Prostate gland (tissue), 2 donors: ENCODE measurements at regions not wholly inside any gene's neighbourhood (a gene's known extent, or its start where the extent isn't known, plus 50 kb on each side); places are given as distances from the start of the nearest gene placed in this dataset.

ENCODE experiments used
- DNase-seq: peaks from one replicate; pipeline ENCODE4 v3.0.0-alpha.2; 2019; ENCODE audit warnings: low spot score
- H3K27ac ChIP-seq, 2 donors: fragments of 200-600 bp; sonication (generic); 2 replicates each; pipeline ENCODE4 v1.5.1; 2017 to 2019
- H3K27me3 ChIP-seq: fragments of 200-600 bp; sonication (generic); replicated peaks from 2 replicates; pipeline ENCODE4 v1.5.1; 2019; ENCODE audit not compliant: insufficient read depth
- H3K36me3 ChIP-seq, 2 donors: fragments of 200-600 bp; sonication (generic); 1 replicate in 1 of 2; 2 replicates in 1 of 2; pipeline versions ENCODE4 v1.5.1 to v1.8.1; 2017 to 2019
- H3K4me1 ChIP-seq: fragments of 200-600 bp; sonication (generic); replicated peaks from 2 replicates; pipeline ENCODE4 v1.5.1; 2019
- H3K4me3 ChIP-seq, 2 donors: fragments of 200-600 bp; sonication (generic); 2 replicates each; pipeline ENCODE4 v1.5.1; 2017 to 2019
- H3K9me3 ChIP-seq: fragments of 200-600 bp; sonication (generic); 2 replicates; pipeline ENCODE4 v1.5.1; 2017
- CTCF ChIP-seq, 4 experiments: fragments of 200-600 bp in 2 of 4; fragments of 450-650 bp in 2 of 4; sonication (generic) in 2 of 4; IDR thresholded peaks; 1 replicate in 3 of 4; 2 replicates in 1 of 4; pipeline ENCODE4 v1.5.1; 2016 to 2019; ENCODE audit warnings: antibody characterized with exemption in 4 of 4, mild to moderate bottlenecking in 2 of 4, moderate library complexity in 2 of 4
- POLR2A ChIP-seq: fragments of 450-650 bp; IDR thresholded peaks from one replicate; pipeline ENCODE4 v1.6.1; 2016; ENCODE audit warnings: antibody characterized with exemption, mild to moderate bottlenecking
- POLR2AphosphoS5 ChIP-seq: sonication (generic); formaldehyde crosslinking; IDR thresholded peaks from one replicate; pipeline ENCODE4 v1.6.1; 2017; ENCODE audit warnings: antibody characterized with exemption
- WGBS: methylation state at CpG from one replicate; pipeline ENCODE4 v1.1.5; 2018; 5-methylcytosine and 5-hydroxymethylcytosine counted together
- intact Hi-C: fragments of 100-400 bp; cut with DNase I; formaldehyde crosslinking; loops from one replicate; pipeline ENCODE4 v1.14.2; 2022

- WGBS, result 88% methylated on average over 2 of the region's 2 CpGs
- H3K4me1 ChIP-seq, result no peaks in the 10 kb centered on the region
These were observed 104.2 kb upstream of the PROX1 start for GRCh38 chr1:213883618-213884017.

GRCh38 chr1:213884402-213884801 lies 103.4 kb upstream of the PROX1 start:
- Histone ChIP-seq H3K27me3 (no peaks in the 10 kb centered on the region), H3K4me3 (no peak overlapping the region), H3K27ac (no peak overlapping the region), H3K9me3 (no peaks in the 10 kb centered on the region), H3K4me1 (no peaks in the 10 kb centered on the region), H3K36me3 (no peaks in the 10 kb centered on the region)
- 0% methylated on average over 1 of the region's 1 CpG for WGBS
- intact Hi-C loops, result no loop called here
- no peak for DNase-seq
- TF ChIP-seq CTCF (IDR thresholded peaks at IDR 0.05) (no peak), POLR2AphosphoS5 (no peak), POLR2A (no peak)

More at GRCh38 chr1:213883618-213884017, 104.2 kb upstream of the PROX1 start:
- intact Hi-C loops, result no loop called here
- no peak overlapping the region for H3K4me3 ChIP-seq
- no peak overlapping the region for H3K27ac ChIP-seq
- no peak for DNase-seq
- no peak for TF ChIP-seq POLR2AphosphoS5
- H3K9me3 ChIP-seq, result no peaks in the 10 kb centered on the region
- H3K36me3 ChIP-seq, result no peaks in the 10 kb centered on the region
- H3K27me3 ChIP-seq, result no peaks in the 10 kb centered on the region

- H3K27ac ChIP-seq, result no peak overlapping the region
- no peak for TF ChIP-seq CTCF (IDR thresholded peaks at IDR 0.05)
- TF ChIP-seq POLR2AphosphoS5, result no peak
- no peak for TF ChIP-seq POLR2A
- H3K4me1 ChIP-seq, result no peaks in the 10 kb centered on the region
- no peak for DNase-seq
- WGBS, result 90% methylated on average over 4 of the region's 4 CpGs
- no peaks in the 10 kb centered on the region for H3K9me3 ChIP-seq
- no peak overlapping the region for H3K4me3 ChIP-seq
- intact Hi-C loops, result no loop called here
- H3K36me3 ChIP-seq, result no peaks in the 10 kb centered on the region
- H3K27me3 ChIP-seq, result no peaks in the 10 kb centered on the region
These were observed 102.8 kb upstream of the PROX1 start for GRCh38 chr1:213884942-213885341.

DNA sequence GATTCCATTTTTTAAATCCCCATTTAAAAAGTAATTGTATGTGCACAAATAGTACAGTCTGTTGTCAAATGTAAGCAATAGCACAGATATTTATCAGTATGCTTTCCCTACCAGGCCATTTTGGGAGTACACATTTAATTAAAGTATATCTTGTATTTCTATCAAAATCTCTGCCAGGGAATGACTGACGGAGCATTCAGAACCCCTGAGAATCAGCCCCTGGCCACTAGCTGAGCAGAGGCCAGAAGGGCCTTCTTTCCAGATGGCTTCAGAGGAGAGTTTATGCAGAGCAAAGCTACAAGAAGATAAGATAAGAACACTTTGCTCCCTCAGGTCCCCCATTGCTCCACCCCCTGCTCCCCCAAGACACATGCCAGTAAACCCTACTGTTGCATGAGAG lies 99.9 kb upstream of the PROX1 start:
- Histone ChIP-seq H3K36me3 (no peaks in the 10 kb centered on the region), H3K27ac (no peak overlapping the region), H3K4me3 (no peak overlapping the region), H3K27me3 (no peaks in the 10 kb centered on the region), H3K9me3 (no peaks in the 10 kb centered on the region), H3K4me1 (no peaks in the 10 kb centered on the region)
- no peak for TF ChIP-seq POLR2AphosphoS5
- TF ChIP-seq CTCF (IDR thresholded peaks at IDR 0.05), result no peak
- TF ChIP-seq POLR2A, result no peak
- intact Hi-C loops, result no loop called here
- DNase-seq, result no peak
- WGBS, result 67% methylated on average over 1 of the region's 1 CpG

DNA sequence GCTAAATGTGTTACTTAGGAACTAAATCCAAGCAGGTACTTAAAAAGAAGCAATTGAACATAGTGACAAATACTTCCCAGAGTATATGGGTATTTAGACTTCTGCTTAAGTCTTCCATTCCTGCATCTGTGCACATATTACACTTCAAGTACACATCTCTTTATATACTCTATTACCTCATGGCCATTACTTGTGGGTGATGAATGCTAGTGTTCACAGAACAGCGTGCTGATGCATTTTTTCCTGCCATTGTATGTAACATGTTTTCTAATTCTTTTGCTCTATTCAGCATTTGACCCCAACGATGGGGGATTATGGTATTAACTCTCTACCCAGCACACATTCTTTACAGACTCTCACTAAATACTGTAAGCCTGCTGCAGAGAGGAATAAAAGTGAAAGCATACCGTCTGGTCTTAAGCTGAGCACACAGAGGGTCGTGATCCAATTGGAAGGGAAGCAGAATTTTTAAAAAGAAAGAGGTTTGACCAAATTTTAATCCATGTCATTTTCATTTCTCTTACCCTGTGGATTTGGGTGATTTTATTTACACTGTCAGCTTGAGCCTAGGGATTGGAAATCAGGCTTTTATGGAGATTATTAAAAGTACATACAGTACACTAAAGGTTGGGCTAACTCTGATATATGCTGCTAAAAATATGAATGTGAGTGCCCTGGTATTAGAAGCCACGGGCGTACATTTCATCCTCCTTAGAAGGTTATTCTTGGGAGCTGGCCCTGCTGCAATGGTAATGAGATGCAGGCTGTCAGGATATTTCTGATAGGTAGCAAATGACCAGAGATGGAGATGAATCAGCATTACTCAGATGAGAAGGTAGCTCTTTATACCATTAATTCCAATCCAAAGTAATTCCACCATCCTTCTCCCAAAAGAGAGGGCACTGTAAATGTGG lies 95.5 kb upstream of the PROX1 start:
- H3K9me3 ChIP-seq, result no peaks in the 10 kb centered on the region
- TF ChIP-seq POLR2AphosphoS5 (no peak), POLR2A (no peak), CTCF (IDR thresholded peaks at IDR 0.05) (no peak)
- no peaks in the 10 kb centered on the region for H3K4me1 ChIP-seq
- H3K36me3 ChIP-seq, result no peaks in the 10 kb centered on the region
- no peak for DNase-seq
- H3K27ac ChIP-seq, result no peak overlapping the region
- intact Hi-C loops, result no loop called here
- no peak overlapping the region for H3K4me3 ChIP-seq
- H3K27me3 ChIP-seq, result no peaks in the 10 kb centered on the region
- 81% methylated on average over 6 of the region's 6 CpGs for WGBS
